Body of pancreas (tissue), 4 donors: ENCODE measurements at regions not wholly inside any gene's neighbourhood (a gene's known extent, or its start where the extent isn't known, plus 50 kb on each side); places are given as distances from the start of the nearest gene placed in this dataset.

Experiments used
- ATAC-seq: fragments of 150-250 bp; one replicate; pipeline ENCODE4 v1.9.1; 2016
- DNase-seq, 4 donors: peaks; one replicate each; pipeline ENCODE4 v3.0.0-alpha.2; 2019
- H3K27ac ChIP-seq, 4 donors: fragments of 200-600 bp; sonication (generic); 1 replicate in 3 of 4; 2 replicates in 1 of 4; pipeline versions ENCODE4 v1.5.1 to v1.6.1; 2016 to 2019; ENCODE audit warnings: mild to moderate bottlenecking in 1 of 4, mixed read lengths in 1 of 4, moderate library complexity in 1 of 4
- H3K27me3 ChIP-seq, 2 donors: fragments of 200-600 bp; sonication (generic); one replicate each; pipeline ENCODE4 v1.6.0; 2016; ENCODE audit warnings: mild to moderate bottlenecking in 1 of 2
- H3K36me3 ChIP-seq, 2 donors: fragments of 200-600 bp; sonication (generic); replicated peaks in 1 of 2; 2 replicates each; pipeline ENCODE4 v1.5.1; 2016; ENCODE audit warnings: low read depth in 2 of 2; ENCODE audit not compliant: insufficient read depth in 1 of 2
- H3K4me1 ChIP-seq: fragments of 200-600 bp; sonication (generic); one replicate; pipeline ENCODE4 v1.6.0; 2016
- H3K4me3 ChIP-seq, 2 donors: fragments of 200-600 bp; sonication (generic); 1 replicate in 1 of 2; 2 replicates in 1 of 2; pipeline ENCODE4 v1.5.1; 2016 to 2019
- H3K9me3 ChIP-seq, 3 donors: fragments of 200-600 bp; sonication (generic); 1 replicate in 2 of 3; 2 replicates in 1 of 3; pipeline ENCODE4 v1.5.1; 2016
- POLR2A ChIP-seq, 3 donors: fragments of 450-650 bp; IDR thresholded peaks; one replicate each; pipeline ENCODE4 v1.6.1; 2016; ENCODE audit warnings: antibody characterized with exemption in 3 of 3, mild to moderate bottlenecking in 2 of 3
- WGBS, 2 donors: methylation state at CpG; one replicate each; pipeline ENCODE4 v1.1.5; 2017; 5-methylcytosine and 5-hydroxymethylcytosine counted together
- intact Hi-C: fragments of 100-400 bp; cut with DNase I; formaldehyde crosslinking; loops from one replicate; pipeline ENCODE4 v1.15.1; 2023
- TF ChIP-seq, protein P1 (sequence below), 7 experiments: fragments of 450-650 bp in 4 of 7; fragments of 200-600 bp in 3 of 7; sonication (generic) in 3 of 7; IDR thresholded peaks; one replicate each; pipeline ENCODE4 v1.5.1; 2016 to 2019; ENCODE audit warnings: antibody characterized with exemption in 7 of 7

DNA sequence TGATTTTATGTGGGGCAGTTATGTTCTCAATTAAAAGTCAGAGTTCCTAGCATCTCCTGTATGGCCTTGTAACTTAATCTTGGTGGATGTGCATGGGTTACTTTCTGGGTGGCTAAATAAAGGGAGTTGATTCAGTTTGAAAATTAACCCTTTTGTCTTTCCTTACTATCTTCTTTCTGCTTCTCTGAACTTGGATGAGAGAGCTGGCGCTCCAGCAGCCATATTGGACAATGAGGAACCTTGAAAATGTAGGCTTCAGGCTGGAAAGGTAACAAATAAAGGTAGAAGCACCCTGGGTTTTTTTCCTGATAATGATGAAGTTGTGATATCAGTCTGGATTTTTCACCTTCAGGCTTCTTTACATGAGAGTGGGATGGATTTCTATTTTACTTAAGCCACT, 714.1 kb upstream of the TMEM132C start:
- TF ChIP-seq, protein P1, sequence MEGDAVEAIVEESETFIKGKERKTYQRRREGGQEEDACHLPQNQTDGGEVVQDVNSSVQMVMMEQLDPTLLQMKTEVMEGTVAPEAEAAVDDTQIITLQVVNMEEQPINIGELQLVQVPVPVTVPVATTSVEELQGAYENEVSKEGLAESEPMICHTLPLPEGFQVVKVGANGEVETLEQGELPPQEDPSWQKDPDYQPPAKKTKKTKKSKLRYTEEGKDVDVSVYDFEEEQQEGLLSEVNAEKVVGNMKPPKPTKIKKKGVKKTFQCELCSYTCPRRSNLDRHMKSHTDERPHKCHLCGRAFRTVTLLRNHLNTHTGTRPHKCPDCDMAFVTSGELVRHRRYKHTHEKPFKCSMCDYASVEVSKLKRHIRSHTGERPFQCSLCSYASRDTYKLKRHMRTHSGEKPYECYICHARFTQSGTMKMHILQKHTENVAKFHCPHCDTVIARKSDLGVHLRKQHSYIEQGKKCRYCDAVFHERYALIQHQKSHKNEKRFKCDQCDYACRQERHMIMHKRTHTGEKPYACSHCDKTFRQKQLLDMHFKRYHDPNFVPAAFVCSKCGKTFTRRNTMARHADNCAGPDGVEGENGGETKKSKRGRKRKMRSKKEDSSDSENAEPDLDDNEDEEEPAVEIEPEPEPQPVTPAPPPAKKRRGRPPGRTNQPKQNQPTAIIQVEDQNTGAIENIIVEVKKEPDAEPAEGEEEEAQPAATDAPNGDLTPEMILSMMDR (IDR thresholded peaks at IDR 0.05) = no peak
- TF ChIP-seq POLR2A (IDR thresholded peaks at IDR 0.05) = no peak

DNA sequence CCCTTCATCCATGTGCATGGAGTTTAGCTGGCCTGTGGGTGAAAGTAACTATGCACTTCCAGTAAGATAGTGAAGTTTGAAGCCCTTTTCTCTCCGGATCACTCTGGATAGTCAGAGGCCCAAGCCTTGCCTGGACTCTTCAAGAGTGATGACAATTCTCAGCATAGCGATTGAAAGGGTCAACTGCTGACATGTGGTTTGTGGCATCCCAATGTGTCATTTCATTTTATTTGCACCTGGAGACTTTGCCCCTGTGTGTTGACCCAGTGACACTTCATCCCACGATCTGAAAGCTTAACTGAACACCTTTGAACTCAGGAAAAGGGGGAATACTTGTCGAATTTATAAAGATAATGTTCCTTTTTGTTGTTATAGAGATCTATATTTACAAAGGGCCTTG, 711.9 kb upstream of the TMEM132C start:
- intact Hi-C loops = no loop called here
- no peaks in the 10 kb centered on the region for H3K4me1 ChIP-seq
- no peaks in the 10 kb centered on the region for H3K27me3 ChIP-seq
- TF ChIP-seq, protein P1 (IDR thresholded peaks at IDR 0.05) = no peak
- no peak for TF ChIP-seq POLR2A (IDR thresholded peaks at IDR 0.05)
- no peaks in the 10 kb centered on the region for H3K9me3 ChIP-seq
- H3K4me3 ChIP-seq = no peak overlapping the region
- no peak overlapping the region for H3K27ac ChIP-seq
- ATAC-seq = no peak
- no peaks in the 10 kb centered on the region for H3K36me3 ChIP-seq
- DNase-seq = no peak
- 50 to 54% methylated on average over 4 of the region's 4 CpGs for WGBS, 2 donors

More for the DNA sequence above, 714.1 kb upstream of the TMEM132C start:
- no peak overlapping the region for H3K4me3 ChIP-seq
- ATAC-seq (no peak), DNase-seq (no peak)
- 18 to 37% methylated on average over 1 of the region's 1 CpG for WGBS, 2 donors
- no peaks in the 10 kb centered on the region for H3K4me1 ChIP-seq
- H3K27me3 ChIP-seq = no peaks in the 10 kb centered on the region
- H3K9me3 ChIP-seq = no peaks in the 10 kb centered on the region
- intact Hi-C loops = no loop called here
- H3K27ac ChIP-seq = no peak overlapping the region
- no peaks in the 10 kb centered on the region for H3K36me3 ChIP-seq

DNA sequence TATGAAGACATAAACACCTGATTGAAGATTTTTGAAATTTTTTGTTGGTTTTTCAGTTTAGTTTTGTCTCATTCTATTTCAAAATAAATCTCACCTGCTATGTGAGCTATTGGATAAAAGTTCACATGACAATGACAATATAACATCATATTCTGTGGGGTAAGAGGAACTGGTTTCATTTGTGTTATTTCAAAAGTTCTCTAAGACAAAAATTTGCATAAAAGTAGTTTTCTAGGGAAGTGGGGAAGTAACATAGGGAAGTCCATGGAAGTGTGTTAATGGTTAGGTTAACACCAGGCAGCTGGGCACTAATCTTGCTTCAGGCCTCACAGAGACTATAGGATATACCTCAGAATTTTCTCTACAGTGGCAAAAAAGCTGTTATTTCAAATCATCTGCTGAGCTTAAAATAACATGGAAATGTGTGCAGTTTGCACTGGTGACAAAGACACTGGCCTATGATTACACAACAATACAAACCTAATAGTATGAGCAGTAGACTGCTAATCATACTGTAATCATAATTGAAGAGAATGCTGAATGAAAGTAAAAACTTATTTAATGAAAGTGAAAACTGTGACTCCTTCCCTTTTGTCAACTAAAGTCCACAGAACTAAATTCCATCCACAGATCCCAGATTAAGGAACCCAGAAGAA, 710.6 kb upstream of the TMEM132C start:
- intact Hi-C loops = no loop called here
- TF ChIP-seq POLR2A (IDR thresholded peaks at IDR 0.05) = no peak
- TF ChIP-seq, protein P1 (IDR thresholded peaks at IDR 0.05) = no peak

DNA sequence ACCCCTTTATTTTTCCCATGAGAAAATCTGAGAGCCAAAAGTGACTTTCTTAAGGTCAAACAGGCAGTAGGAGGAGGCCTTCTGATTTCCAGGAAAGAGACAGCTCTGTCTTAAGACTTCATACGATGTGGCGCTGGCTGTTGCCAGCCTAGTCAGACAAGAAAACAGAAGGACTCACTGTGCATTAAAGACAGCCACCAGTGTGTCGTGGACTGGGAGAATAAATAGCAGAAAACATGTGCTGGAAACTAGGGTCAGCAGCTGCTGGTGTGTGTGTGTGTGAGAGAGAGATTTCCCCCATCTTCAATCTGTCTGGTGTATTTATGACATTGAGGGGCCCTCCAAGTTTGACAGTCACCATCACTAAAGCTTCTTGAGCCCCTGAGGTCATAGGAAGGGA, 708.6 kb upstream of the TMEM132C start:
- no peaks in the 10 kb centered on the region for H3K4me1 ChIP-seq
- no peak overlapping the region for H3K4me3 ChIP-seq
- no peaks in the 10 kb centered on the region for H3K36me3 ChIP-seq
- no peak overlapping the region for H3K27ac ChIP-seq
- no peak for TF ChIP-seq POLR2A (IDR thresholded peaks at IDR 0.05)
- ATAC-seq (no peak), DNase-seq (no peak)
- WGBS, 2 donors = 47 to 57% methylated on average over 3 of the region's 3 CpGs
- H3K27me3 ChIP-seq = no peaks in the 10 kb centered on the region
- intact Hi-C loops = no loop called here
- H3K9me3 ChIP-seq = no peaks in the 10 kb centered on the region

More for the DNA sequence above, 710.6 kb upstream of the TMEM132C start:
- ATAC-seq (no peak), DNase-seq (no peak)
- Histone ChIP-seq H3K9me3 (no peaks in the 10 kb centered on the region), H3K27me3 (no peaks in the 10 kb centered on the region), H3K27ac (no peak overlapping the region), H3K4me3 (no peak overlapping the region), H3K4me1 (no peaks in the 10 kb centered on the region), H3K36me3 (no peaks in the 10 kb centered on the region)

DNA sequence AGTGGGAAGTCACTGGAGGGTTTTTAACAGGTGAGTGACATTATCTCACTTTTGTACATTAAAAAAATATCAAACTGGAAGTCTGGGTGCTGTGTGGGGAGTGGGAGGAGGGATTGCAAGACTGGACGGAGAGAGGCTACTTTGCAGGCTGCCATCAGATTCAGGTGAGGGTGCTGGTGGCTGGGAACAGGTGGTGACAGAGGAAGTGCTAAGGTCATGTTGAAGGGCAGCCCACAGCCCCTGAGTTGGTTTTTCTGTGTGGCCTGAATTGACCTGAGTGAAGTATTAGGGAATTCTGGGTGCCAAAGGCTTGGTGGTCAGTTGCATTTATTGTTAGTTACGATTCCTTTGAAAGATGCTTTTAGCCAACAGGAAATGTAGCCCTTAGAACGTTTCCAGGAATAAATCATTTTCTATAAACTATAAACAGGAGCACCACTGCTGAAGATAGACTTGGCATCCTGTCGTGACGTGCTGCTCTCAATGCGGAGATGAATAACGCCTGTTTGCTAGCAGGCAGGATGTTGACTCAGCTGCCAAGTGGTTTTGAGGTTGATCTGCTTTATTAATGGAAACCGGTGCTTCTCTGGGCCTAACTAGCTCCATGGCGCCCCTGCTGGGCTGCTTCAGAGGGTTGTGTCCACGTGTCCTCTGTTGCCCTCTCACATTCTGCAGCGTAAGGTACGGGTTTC, 707.5 kb upstream of the TMEM132C start:
- intact Hi-C loops = no loop called here
- no peaks in the 10 kb centered on the region for H3K4me1 ChIP-seq
- WGBS, 2 donors = 22 to 32% methylated on average over 12 of the region's 12 CpGs
- TF ChIP-seq POLR2A (IDR thresholded peaks at IDR 0.05) = no peak
- TF ChIP-seq, protein P1 (IDR thresholded peaks at IDR 0.05) = no peak
- H3K9me3 ChIP-seq = no peaks in the 10 kb centered on the region
- ATAC-seq (peak; percentile 56), DNase-seq (peak; percentile 9 to 22 (median 14))
- H3K27me3 ChIP-seq = no peaks in the 10 kb centered on the region
- H3K36me3 ChIP-seq = no peaks in the 10 kb centered on the region
- H3K4me3 ChIP-seq = no peak overlapping the region
- H3K27ac ChIP-seq = no peak overlapping the region
